Adrenal gland (tissue), 9 donors: ENCODE measurements at regions not wholly inside any gene's neighbourhood (a gene's known extent, or its start where the extent isn't known, plus 50 kb on each side); places are given as distances from the start of the nearest gene placed in this dataset.

Experiments
- DNase-seq, 7 donors: peaks; one replicate each; pipeline ENCODE4 v3.0.0-alpha.2; 2019 to 2020
- H3K27ac ChIP-seq, 5 donors: fragments of 200-600 bp; sonication (generic) in 4 of 5; 1 replicate in 3 of 5; 2 replicates in 2 of 5; pipeline versions ENCODE4 v1.5.1 to v1.8.0; 2016 to 2020; ENCODE audit warnings: mild to moderate bottlenecking in 1 of 5
- H3K27me3 ChIP-seq: fragments of 200-600 bp; 2 replicates; pipeline ENCODE4 v1.8.0; 2021
- H3K36me3 ChIP-seq, 2 donors: fragments of 200-600 bp; replicated peaks in 1 of 2; 1 replicate in 1 of 2; 2 replicates in 1 of 2; pipeline versions ENCODE4 v1.5.1 to v1.8.0; 2018 to 2022
- H3K4me1 ChIP-seq, 2 donors: fragments of 200-600 bp; replicated peaks in 1 of 2; 1 replicate in 1 of 2; 2 replicates in 1 of 2; pipeline versions ENCODE4 v1.5.1 to v1.8.0; 2018 to 2021
- H3K4me3 ChIP-seq, 4 donors: fragments of 200-600 bp; sonication (generic) in 3 of 4; one replicate each; pipeline ENCODE4 v1.5.1; 2016 to 2018
- H3K9me3 ChIP-seq, 3 donors: fragments of 200-600 bp; sonication (generic) in 1 of 3; replicated peaks in 1 of 3; 1 replicate in 2 of 3; 2 replicates in 1 of 3; pipeline versions ENCODE4 v1.5.1 to v1.8.0; 2016 to 2021
- POLR2A ChIP-seq, 2 donors: fragments of 450-650 bp; IDR thresholded peaks; one replicate each; pipeline ENCODE4 v1.6.1; 2017; ENCODE audit warnings: antibody characterized with exemption in 2 of 2, mild to moderate bottlenecking in 2 of 2, moderate library complexity in 1 of 2
- WGBS, 4 donors: extraction: QIAGEN DNeasy Blood & Tissue Kit in 2 of 4; methylation state at CpG; one replicate each; pipeline versions ENCODE4 v1.1.5 to v1.1.7; 2013 to 2017; 5-methylcytosine and 5-hydroxymethylcytosine counted together
- intact Hi-C, 2 donors: fragments of 100-400 bp; cut with DNase I; formaldehyde crosslinking; loops; one replicate each; pipeline versions ENCODE4 v1.14.1 to v1.15.0; 2022 to 2023
- TF ChIP-seq, protein P1 (sequence below), 6 experiments: fragments of 450-650 bp in 4 of 6; fragments of 200-600 bp in 2 of 6; sonication (generic) in 1 of 6; IDR thresholded peaks; 1 replicate in 5 of 6; 2 replicates in 1 of 6; pipeline versions ENCODE4 v1.5.1 to v1.8.0; 2016 to 2021; ENCODE audit warnings: antibody characterized with exemption in 6 of 6, mild to moderate bottlenecking in 2 of 6, moderate library complexity in 1 of 6
- donor health status: healthy with polysubstance abuse.
- donor health status: Bipolar disorder and iron deficiency.
- donor health status: DM: yes; HTN: yes; CAD: no.
- donor health status: DM: no; HTN: no; CAD: no.
- donor health status: DM: no; HTN: no; CAD: no.

DNA sequence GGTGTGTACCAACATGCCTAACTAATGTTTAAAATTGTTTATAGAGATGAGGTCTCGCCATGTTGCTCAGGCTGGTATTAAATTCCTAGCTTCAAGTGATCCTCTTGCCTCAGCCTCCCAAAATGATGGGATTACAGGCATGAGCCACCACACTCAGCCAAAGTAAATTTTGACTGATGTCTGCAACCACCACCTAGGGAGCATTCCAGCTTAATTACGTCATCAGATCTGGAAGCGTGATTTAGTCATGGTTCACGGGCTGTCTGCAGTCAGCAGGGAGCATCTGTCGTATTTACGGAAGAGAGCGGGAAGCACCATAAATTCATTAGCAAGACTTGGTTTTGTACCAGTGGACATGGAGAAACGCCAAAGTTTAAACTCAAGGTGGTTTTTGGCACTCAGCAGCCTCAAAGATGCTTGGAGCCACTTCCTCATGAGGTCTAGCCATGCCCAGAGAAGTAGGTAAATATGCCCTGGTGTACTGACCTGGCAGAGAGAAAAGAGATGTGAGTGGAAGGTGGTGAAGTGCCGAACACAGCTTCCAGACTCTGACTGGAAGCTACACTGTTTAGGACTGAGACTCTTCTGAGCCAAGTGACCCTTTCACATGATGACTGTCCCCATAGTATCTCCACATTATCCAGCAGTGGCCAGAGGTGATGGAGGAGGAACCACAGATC is 60.8 kb upstream of the SLC35F3 start:
- TF ChIP-seq, protein P1, sequence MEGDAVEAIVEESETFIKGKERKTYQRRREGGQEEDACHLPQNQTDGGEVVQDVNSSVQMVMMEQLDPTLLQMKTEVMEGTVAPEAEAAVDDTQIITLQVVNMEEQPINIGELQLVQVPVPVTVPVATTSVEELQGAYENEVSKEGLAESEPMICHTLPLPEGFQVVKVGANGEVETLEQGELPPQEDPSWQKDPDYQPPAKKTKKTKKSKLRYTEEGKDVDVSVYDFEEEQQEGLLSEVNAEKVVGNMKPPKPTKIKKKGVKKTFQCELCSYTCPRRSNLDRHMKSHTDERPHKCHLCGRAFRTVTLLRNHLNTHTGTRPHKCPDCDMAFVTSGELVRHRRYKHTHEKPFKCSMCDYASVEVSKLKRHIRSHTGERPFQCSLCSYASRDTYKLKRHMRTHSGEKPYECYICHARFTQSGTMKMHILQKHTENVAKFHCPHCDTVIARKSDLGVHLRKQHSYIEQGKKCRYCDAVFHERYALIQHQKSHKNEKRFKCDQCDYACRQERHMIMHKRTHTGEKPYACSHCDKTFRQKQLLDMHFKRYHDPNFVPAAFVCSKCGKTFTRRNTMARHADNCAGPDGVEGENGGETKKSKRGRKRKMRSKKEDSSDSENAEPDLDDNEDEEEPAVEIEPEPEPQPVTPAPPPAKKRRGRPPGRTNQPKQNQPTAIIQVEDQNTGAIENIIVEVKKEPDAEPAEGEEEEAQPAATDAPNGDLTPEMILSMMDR (IDR thresholded peaks at IDR 0.05) = no peak
- no peak for TF ChIP-seq POLR2A (IDR thresholded peaks at IDR 0.05)
- H3K4me3 ChIP-seq = no peak overlapping the region
- no peak overlapping the region for H3K27ac ChIP-seq
- H3K4me1 ChIP-seq = no peaks in the 10 kb centered on the region
- no peak for DNase-seq
- no peaks in the 10 kb centered on the region for H3K36me3 ChIP-seq
- intact Hi-C loops = no loop called here
- H3K27me3 ChIP-seq = no peaks in the 10 kb centered on the region
- H3K9me3 ChIP-seq = no peaks in the 10 kb centered on the region
- WGBS, 4 donors = 66 to 78% (median 68%) methylated on average over 9 of the region's 9 CpGs

DNA sequence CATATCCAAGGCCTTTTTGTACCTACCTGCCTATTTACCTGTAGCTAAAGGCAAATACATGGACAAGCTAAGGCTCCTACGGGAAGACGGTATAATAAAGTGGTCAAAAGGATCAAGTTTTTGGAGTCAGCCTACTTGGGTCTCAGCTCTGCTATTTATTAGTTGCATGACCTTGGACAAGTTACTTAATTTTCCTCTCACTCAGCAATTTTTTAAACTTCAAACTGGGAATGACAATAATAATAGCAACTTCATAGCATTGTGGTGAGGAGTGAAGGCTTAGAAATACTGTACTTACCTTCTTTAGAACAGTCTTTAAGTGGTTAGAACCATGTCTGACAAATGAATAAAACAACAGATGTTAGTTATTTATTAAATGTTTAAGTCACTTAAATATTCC is 60.2 kb upstream of the SLC35F3 start:
- DNase-seq = no peak
- WGBS, 4 donors = 69 to 79% (median 76%) methylated on average over 2 of the region's 2 CpGs
- intact Hi-C loops = no loop called here
- Histone ChIP-seq H3K36me3 (no peaks in the 10 kb centered on the region), H3K4me1 (no peaks in the 10 kb centered on the region), H3K27ac (no peak overlapping the region), H3K9me3 (no peaks in the 10 kb centered on the region), H3K27me3 (no peaks in the 10 kb centered on the region), H3K4me3 (no peak overlapping the region)
- TF ChIP-seq, protein P1 (IDR thresholded peaks at IDR 0.05) = no peak
- TF ChIP-seq POLR2A (IDR thresholded peaks at IDR 0.05) = no peak

DNA sequence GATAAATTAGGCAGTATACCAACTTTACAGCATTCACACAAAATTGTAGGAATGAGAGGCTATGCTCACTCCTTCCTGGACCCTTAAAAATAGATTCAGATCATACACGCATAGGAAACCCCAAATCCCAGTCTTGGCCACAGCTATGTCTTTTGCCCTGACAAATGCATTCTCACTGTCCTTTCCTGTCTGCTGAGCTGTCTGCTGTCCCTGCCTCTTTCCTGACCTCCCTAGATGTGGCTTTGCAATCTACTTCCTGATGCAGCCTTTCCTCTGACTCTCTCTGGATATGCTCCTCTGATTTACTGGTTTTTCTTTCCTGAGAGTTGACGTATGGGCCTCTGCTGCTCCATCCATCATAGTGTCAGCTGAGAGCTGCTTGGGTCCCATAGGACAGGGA is 59.8 kb upstream of the SLC35F3 start:
- TF ChIP-seq, protein P1 (IDR thresholded peaks at IDR 0.05) = no peak
- TF ChIP-seq POLR2A (IDR thresholded peaks at IDR 0.05) = no peak

More for the DNA sequence above, 59.8 kb upstream of the SLC35F3 start:
- Histone ChIP-seq H3K4me1 (no peaks in the 10 kb centered on the region), H3K27me3 (no peaks in the 10 kb centered on the region), H3K4me3 (no peak overlapping the region), H3K9me3 (no peaks in the 10 kb centered on the region), H3K36me3 (no peaks in the 10 kb centered on the region), H3K27ac (no peak overlapping the region)
- no peak for DNase-seq
- intact Hi-C loops = no loop called here
- WGBS, 4 donors = 43 to 54% (median 50%) methylated on average over 2 of the region's 2 CpGs
